GM04503 (cell line): ENCODE measurements at regions not wholly inside any gene's neighbourhood (a gene's known extent, or its start where the extent isn't known, plus 50 kb on each side); places are given as distances from the start of the nearest gene placed in this dataset.

Source experiments
- DNase-seq: peaks from one replicate; pipeline ENCODE4 v3.0.0-alpha.2; 2012; ENCODE audit warnings: low read depth

DNA sequence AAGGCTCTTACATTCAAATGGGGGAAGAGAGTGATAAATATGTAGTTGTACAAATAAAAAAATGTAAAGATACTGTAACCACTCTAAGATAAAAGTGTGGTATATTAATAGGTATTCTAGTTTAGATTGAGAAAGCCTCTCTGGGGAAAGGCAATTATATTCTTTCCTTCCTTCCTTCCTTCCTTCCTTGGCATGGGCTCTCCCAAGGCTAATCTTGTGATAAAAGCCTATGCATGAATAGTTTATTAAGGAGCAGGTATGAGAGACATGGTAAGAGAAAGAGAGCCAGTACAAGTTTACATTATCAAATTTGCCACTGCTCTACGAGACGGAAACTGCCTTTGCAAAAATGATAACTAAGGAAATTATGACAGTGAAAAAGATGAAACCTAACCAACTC is 588.8 kb downstream of the PRELID2 start:
- DNase-seq: no peak

DNA sequence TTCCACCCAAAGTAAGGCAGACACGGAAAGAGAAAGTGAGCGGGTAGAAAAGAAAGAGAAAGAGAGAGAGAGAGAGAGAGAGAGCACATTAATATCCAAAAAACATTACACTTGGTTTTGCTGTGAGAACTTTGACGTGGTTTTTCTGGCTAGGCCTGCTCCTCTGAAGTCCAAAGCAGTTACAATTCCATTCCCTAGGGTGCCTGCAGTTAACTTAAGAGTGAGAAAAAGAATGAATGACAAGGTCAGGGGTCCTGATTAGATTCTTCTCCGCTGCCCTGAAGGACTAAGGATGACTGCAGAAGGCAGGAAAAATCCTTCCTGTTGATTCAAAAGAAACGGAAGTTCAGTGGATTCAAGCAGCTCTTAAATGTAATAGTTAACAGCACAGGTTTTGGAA is 589.8 kb downstream of the PRELID2 start:
- DNase-seq: no peak

DNA sequence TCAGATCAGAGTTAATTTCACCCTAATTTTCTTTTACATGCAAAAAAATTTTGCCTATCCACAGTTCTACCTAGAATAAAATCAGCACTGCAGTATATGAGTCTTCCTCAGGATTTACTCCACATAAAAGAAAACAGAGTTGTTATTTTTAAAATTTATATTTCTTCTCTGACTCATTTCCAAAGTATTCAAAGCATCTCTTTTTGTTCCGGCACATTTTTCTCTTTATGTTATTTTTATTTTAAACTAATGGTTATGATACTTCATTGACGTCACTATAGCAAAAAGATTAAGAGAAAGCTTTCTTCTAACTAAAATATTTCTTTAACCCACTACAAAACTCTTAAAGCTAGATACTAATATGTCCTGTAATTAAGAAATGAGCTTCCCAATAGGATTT is 590.4 kb downstream of the PRELID2 start:
- DNase-seq: no peak

DNA sequence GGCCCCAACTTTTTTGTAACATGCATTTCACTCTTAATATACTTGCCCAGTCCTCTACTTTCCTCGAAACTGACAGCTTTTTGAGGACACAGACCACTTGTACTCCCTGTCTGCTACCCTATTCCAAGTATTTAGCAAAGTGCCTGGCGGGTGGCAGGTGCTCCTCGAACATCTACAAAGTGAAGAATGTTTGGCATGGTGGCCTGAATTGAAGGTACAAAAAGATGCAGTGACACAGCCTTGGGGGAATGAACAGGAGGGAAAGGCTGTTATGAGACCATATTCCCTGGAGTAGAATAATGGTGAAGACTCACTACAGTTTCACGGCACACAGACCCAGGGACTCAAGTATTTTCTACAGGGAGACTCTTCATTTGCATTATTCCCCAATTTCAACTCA is 590.9 kb downstream of the PRELID2 start:
- no peak for DNase-seq

DNA sequence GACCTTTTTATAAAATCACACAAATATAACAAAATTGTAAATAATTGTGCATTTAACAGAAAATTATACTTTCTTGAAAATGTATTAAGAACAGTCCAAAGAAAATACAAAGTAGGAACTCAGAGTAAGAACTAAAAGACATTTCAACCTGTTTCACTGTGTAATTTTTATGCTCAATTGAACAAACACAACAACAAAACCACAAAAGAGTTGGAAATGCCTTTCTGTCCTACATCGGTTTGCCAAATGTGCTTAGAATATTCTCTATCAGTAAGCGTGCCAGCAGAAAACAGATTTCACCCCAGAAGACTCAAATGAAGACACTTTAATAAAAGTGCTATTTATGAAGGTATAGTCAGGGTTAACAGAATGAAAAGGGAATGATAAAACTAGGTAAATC is 592.1 kb downstream of the PRELID2 start:
- no peak for DNase-seq

DNA sequence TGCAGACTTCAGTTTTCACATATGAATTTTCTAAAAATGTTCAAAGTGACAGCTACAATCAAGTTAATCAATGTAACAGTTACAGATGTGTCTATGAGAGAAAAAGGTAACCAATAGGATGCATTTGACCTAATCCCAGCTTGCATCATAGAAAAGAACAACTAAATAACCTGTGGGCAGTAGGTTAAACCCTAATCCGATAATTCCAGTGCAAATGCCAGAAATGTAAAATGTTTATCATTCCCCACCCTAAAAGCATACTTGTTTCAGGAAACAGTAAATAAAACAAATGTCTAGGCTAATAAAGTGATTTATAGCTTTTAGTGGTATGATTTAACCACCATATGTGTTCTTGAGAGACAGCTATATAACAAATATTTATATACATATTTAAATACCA is 592.6 kb downstream of the PRELID2 start:
- DNase-seq: no peak

DNA sequence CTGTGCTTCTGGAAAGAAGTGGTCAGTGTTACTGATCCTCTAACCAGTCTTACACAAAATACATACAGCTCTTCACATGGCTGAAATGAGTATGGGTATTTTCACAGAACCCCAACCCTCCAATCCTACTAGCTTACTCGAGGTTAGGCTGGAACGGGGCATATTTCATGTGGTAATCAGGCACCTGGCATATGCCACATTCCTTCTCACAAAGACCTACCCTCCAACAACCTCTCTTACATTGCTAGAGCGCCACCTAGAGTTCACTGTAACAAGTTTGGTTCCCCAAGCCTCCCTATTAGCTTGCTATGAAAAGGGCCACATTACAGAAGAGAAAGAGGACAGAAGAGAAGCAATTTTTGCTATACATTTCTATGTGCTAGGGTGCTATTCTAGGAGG is 597.3 kb downstream of the PRELID2 start:
- DNase-seq: no peak

DNA sequence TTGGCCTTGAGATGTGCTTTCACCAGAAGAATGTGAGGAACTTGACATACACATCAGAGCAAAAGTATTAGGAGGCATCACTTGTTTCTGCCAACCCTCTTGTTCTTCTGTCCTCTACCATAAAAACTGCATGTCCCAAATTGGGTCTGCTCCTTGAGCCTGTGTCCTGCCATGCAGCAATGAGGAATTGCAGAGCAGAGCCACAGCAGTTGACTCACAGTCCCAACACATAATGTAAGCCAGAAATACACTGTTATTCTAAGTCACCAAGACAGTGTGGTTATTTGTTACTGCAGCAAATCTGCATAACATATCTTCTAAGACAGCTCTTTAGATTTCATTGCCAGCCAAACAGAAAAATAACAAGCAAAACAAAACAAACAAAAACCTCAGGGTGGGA is 598.2 kb downstream of the PRELID2 start:
- no peak for DNase-seq

DNA sequence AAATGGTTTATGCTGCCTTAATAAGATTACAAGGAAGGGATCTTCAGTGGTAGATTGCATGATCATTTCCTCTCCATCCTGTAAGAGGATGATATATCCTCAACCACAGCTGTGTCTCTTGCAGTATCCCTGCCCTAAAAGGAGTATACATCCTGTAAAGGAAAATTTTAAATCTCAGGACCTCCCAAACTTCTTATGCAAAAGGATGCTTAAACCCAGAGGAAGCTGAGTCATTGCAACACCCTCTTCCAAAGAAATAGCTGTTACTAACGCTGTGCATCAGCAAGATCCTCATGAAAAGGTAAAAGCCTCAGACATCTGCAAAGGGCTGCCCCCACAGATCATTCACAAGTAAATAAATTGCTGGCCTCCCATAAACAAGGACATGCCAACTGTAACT is 599.0 kb downstream of the PRELID2 start:
- DNase-seq: no peak

DNA sequence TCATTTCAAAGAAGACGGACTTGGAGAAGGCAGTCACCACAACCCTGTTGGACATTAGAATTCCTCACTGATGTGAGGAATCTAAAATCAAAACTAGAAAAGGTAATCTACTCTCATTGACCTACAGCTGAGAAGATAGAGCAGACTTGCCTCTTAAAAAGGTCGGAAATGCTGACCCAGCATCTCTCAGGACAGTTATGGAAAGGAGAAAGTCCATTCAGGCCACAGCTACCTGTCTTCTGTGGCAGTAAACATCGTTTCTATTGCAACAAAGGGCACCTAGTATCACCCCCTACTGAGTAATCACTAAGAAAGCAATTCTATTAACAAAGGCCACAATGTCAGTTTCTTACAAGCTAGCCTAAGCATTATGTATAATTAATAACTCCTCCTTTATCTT is 601.7 kb downstream of the PRELID2 start:
- no peak for DNase-seq

DNA sequence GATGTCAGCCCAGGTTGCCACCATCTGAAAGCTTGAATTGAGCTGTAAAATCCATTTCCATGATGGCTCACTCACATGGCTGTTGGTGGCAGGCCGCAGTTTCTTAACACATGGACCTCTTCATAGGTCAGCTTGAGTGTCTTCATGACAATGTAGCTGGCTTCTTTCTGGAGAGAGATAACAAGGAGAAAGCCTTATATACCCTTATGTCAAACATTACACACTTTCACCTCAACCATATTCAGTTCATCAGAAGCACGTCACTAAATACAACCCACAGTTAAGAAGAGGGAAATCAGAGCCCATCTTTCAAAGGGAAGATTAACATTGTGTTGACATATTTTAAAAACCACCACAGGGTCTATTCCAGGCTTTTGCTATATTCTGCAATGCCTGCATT is 604.4 kb downstream of the PRELID2 start:
- DNase-seq: no peak

DNA sequence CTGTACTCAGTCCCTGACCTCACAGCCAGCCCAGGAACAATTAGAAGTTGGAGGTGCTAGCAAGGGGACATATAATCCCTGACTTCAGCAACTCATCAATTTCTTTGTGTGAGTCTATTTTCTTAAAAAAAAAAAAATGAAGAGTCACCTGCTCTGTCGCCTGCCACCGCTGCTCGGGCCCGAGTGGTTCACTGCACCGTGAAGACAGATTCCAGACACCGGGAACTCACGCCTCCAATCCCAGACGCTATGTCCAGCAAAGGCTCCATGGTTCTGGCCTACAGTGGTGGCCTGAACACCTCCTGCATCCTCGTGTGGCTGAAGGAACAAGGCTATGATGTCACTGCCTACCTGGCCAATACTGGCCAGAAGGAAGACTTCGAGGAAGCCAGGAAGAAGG is 606.6 kb downstream of the PRELID2 start:
- no peak for DNase-seq

DNA sequence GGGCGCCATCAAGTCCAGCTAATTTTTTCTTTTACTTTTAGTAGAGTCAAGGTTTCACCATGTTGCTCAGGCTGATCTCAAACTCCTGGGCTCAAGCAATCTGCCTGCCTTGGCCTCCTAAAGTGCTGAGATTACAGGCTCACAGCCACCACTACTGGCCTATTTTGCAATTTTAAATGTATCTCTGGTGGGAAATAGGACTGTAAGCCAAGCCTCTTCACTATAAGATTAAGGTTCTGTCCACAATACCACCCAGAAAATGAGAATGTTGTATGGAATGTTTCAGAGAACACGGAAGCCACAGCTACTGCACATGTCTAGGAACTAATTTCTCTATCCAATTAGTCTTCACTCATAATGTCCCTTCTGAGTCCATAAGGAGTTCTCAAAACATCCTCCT is 607.3 kb downstream of the PRELID2 start:
- DNase-seq: no peak

DNA sequence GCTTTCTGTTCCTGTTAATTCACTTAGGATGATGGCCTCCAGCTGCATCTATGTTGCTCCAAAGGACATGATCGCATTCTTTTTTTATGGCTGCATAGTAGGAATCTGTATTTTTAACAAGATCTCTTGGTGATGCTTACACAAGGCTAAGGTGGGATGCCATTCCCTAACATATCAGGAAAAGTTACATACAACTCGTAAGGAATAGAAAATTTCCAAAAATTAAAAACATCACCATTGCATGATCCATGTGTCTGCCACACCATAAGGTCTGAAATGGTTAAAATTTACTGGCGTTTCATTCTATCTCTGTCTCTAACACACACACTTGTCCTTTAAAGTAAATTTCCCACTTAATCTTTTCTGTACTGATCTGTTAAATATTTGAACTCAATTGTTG is 608.4 kb downstream of the PRELID2 start:
- DNase-seq: no peak

DNA sequence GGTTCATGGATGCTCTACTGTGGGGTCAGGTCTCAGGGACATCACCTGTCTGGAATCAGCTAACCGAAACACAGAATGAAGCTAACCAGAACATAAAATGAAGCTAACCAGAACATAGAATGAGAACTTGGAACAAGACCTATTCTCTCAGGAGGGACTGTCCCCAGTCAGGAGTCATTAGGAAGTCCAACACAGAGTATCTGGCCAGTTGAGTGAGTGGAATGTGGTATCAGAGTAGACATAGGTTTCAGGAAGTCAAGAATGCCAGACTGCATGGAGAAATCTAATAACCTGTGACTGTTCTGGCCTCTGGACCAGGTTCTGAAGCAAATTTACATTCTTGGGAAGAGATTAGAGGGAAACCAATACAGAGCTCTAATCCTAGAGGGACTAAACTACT is 609.6 kb downstream of the PRELID2 start:
- DNase-seq: no peak

DNA sequence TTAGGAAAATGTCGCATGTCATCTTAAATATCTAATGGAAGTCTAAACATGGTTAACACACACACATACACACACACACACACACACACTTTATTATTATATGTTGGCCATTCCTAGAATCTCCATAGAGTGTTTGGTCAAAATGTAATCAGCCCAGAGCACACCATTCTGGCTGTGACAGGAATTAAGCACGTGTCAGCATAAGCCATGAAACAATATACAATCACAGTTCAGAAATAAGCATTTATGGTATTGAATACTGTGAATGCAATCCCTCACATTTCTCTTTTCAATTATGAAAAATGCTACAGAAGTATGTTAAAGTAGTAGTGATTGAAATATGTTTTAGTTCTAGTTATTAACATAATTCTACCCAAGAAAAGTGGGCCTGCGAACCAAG is 611.6 kb downstream of the PRELID2 start:
- DNase-seq: no peak

DNA sequence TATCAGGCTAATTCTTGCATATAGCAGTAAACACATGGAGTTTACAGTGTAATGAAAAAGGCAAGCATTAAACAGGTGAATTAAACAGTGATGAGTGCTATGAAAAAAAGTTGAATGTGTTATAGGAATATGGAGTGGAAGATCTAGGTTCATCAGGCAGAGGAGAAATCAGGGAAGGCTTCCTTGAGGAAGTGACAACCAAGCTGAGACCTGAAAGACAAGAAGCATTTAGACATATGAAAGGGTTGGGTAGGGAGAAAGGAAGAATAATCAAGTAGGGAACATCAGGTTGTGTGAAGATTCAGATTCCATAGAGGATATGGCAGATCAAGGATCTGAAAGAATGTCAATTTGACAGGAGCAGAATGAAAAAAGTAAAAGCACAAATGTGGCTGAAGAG is 612.5 kb downstream of the PRELID2 start:
- DNase-seq: no peak

DNA sequence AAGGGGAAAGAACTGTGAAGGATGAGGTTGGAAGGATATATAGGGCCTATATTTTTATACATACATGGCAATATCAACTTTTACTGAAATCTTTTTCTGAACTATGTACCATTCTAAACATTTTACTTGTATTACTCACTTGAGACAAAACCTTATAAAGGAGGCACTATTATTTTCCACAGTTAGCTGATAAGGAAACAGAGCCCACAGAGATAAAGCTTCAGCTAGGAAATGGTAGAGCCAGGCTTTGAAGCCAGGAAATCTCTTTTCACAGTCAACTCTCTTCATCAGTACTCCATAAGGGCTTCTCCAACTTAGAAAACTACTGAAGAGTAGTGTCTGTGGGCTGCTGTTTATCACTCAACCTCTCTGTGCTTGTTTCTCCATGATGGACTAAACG is 613.7 kb downstream of the PRELID2 start:
- no peak for DNase-seq

DNA sequence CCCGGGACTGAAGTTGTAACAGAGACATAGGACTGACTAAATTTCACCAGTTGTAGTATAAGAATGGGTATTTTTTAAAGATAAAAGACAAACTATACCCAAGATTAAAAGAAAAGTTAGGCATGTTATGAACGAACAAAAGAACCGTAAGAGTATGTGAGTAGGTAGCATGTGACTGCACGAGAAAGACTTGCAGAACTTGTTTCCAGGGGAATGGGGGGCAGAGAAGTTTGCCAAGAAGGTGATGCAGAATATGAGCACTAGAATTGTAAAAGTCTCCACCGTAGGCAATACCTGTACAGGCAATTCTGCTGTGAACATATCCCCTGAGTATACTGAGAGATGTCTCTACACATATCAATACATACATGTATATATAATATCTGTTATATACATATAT is 614.7 kb downstream of the PRELID2 start:
- DNase-seq: no peak

DNA sequence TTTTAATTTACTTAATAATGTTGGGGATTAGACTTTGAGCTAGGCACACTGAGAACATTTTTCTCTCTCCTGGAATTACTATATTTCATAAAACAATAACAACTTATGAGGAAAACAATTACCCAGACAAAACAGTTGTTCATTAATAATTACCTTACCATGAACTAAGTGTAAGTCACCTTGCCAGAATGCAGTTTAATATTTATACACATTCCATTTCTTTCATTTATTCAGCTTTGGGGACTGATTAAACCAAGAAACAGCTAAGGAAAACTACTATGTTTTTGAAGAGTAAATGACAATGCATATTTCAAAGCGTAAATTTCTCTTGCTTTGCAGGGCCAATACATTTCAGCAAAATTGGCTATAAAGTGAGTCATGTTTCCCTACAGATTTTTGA is 616.2 kb downstream of the PRELID2 start:
- no peak for DNase-seq

DNA sequence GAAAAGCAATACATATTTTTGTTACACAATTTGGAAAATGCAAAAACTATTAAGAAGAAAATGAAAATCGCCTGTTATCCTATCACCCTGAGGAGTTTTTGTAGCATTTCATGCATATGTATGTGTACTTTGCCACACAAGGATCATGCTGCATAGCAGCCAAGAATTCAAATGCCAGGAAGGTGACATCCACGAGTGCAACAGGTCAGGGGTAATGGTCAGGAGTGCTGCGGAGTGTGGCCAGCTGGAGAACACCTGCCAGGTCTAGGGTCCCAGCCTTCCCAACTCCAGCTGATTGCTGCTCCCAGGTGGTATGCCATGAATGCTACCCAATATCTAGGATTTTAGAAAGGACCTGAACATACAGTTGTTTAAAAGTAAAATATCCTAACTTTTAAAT is 617.1 kb downstream of the PRELID2 start:
- DNase-seq: no peak

DNA sequence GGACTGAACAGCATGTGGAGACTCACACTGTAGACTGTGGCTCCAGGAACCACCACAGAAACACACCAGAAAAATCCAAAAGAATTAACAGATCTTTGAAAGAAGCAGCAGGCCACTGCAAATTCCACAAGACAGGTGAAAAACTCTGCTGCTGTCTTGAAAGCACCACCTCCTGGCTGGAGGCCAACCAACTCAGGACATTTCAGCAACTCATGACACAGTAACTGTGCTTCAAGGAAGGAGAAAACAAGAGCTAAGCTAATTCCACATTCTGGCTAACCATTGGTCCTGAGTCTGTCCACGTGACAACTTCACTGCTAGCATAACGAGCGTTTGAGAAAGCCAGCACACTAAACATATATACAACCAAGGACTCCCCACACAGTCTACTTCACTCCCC is 625.1 kb downstream of the PRELID2 start:
- no peak for DNase-seq

DNA sequence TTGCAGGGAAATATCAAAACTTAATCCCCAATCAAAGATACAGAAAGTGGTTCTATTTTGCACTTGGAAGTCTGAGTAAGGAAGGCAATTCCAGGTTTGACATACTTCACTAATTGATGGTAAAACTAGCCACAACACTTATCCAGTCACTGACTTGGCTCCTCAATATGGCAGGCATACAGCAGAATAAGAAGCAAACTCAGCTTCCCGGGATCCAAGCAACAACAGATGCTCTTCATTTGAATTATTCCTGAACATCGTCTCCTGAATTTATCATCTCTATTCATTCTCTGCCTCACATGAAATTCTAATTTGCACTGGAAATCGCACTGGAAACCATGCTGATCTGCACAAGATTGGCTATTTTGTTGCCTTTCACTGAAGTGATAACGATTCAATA is 629.6 kb downstream of the PRELID2 start:
- no peak for DNase-seq

DNA sequence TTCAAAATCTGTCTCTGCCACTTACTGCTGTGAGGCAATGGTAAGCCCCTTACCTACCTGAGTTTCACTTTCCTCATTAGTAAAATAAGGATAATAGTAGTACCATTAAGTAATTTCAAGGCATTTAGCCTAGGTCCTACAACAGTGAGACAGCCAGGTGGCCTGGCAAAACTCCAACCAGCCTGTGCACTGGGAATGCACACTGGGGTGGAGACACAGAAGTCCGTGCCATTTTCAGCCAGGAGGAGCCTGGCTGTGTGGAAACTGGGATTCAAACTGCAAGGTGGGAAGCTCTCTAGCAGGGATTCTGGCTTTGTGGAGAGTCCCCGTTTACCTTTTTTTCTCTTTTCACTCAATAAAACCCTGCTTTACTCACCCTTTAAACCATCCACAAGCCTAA is 630.4 kb downstream of the PRELID2 start:
- no peak for DNase-seq

DNA sequence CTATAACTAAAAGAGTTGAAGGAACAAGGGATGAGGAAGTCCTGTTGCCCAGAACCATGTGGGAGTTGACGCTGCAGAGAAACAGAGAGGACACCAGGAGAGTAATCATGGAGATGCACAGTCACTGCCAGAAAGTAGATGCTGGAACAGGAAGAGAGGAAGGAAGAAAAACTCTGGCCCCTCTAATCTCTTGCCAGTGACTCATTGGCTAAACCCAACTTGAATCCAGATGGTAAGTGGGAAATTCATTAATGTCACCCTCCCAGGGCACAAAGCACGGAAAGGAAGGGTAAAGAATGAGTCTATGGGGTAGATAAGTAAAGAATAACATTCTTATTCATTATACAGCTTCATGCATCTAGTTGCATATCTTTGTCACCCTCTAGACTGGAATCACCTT is 631.9 kb downstream of the PRELID2 start:
- no peak for DNase-seq
